Liver (tissue), 8 donors: ENCODE measurements at regions not wholly inside any gene's neighbourhood (a gene's known extent, or its start where the extent isn't known, plus 50 kb on each side); places are given as distances from the start of the nearest gene placed in this dataset.

ENCODE experiments used
- DNase-seq: peaks from one replicate; pipeline ENCODE4 v3.0.0-alpha.2; 2017; ENCODE audit warnings: low spot score
- H3K27ac ChIP-seq, 2 donors: one replicate each; pipeline ENCODE4 v1.7.0; 2013; ENCODE audit warnings: inconsistent platforms in 2 of 2, low read length in 2 of 2, control low read depth in 1 of 2, low read depth in 1 of 2, mild to moderate bottlenecking in 1 of 2
- H3K27me3 ChIP-seq, 4 donors: one replicate each; pipeline versions ENCODE4 v1.6.1 to v1.7.0; 2013; ENCODE audit warnings: low read length in 3 of 4, inconsistent platforms in 1 of 4, mild to moderate bottlenecking in 1 of 4, moderate library complexity in 1 of 4; ENCODE audit not compliant: control insufficient read depth in 4 of 4, insufficient read depth in 4 of 4
- H3K36me3 ChIP-seq, 4 donors: one replicate each; pipeline versions ENCODE4 v1.6.1 to v1.7.0; 2013; ENCODE audit warnings: low read length in 3 of 4, mild to moderate bottlenecking in 3 of 4, low read depth in 1 of 4, moderate library complexity in 1 of 4; ENCODE audit not compliant: control insufficient read depth in 4 of 4, insufficient read depth in 3 of 4
- H3K4me1 ChIP-seq, 4 donors: one replicate each; pipeline versions ENCODE4 v1.6.1 to v1.7.0; 2013; ENCODE audit warnings: low read length in 3 of 4, mild to moderate bottlenecking in 3 of 4, moderate library complexity in 1 of 4; ENCODE audit not compliant: control insufficient read depth in 4 of 4, insufficient read depth in 4 of 4
- H3K4me3 ChIP-seq, 3 donors: one replicate each; pipeline versions ENCODE4 v1.6.1 to v1.7.0; 2013; ENCODE audit warnings: low read length in 3 of 3, control low read depth in 1 of 3, low read depth in 1 of 3, mild to moderate bottlenecking in 1 of 3
- H3K9ac ChIP-seq, 2 donors: one replicate each; pipeline ENCODE4 v1.7.0; 2013; ENCODE audit warnings: low read length in 2 of 2, mild to moderate bottlenecking in 2 of 2, moderate library complexity in 2 of 2, control low read depth in 1 of 2, low read depth in 1 of 2
- H3K9me3 ChIP-seq, 4 donors: one replicate each; pipeline versions ENCODE4 v1.6.1 to v1.7.0; 2013; ENCODE audit warnings: low read length in 3 of 4; ENCODE audit not compliant: control insufficient read depth in 4 of 4
- ATF3 ChIP-seq: IDR thresholded peaks from 2 replicates; pipeline ENCODE4 v1.6.1; 2016; ENCODE audit warnings: antibody characterized with exemption
- CTCF ChIP-seq: fragments of 150-350 bp; IDR thresholded peaks from 2 replicates; pipeline ENCODE4 v1.5.1; 2017; ENCODE audit warnings: improper control_type of control experiment, low read depth, low read length; ENCODE audit not compliant: missing input control
- EGR1 ChIP-seq, 2 donors: IDR thresholded peaks; 2 replicates each; pipeline ENCODE4 v1.6.1; 2016 to 2018; ENCODE audit warnings: antibody characterized with exemption in 2 of 2, low read depth in 2 of 2
- FOXA1 ChIP-seq: IDR thresholded peaks from 2 replicates; pipeline ENCODE4 v1.6.1; 2016; ENCODE audit warnings: antibody characterized with exemption
- FOXA2 ChIP-seq: IDR thresholded peaks from 2 replicates; pipeline ENCODE4 v1.6.1; 2016; ENCODE audit warnings: antibody characterized with exemption
- HNF4A ChIP-seq, 2 donors: conservative IDR thresholded peaks; 2 replicates each; pipeline ENCODE4 v1.6.1; 2016; ENCODE audit warnings: antibody characterized with exemption in 2 of 2, mild to moderate bottlenecking in 2 of 2
- MAX ChIP-seq: IDR thresholded peaks from 2 replicates; pipeline ENCODE4 v1.6.1; 2016; ENCODE audit warnings: antibody characterized with exemption
- NR2F2 ChIP-seq: IDR thresholded peaks from 2 replicates; pipeline ENCODE4 v1.6.1; 2016; ENCODE audit warnings: antibody characterized with exemption
- RAD21 ChIP-seq, 2 donors: IDR thresholded peaks; 2 replicates each; pipeline ENCODE4 v1.6.1; 2016; ENCODE audit warnings: antibody characterized with exemption in 2 of 2, mild to moderate bottlenecking in 2 of 2
- REST ChIP-seq: IDR thresholded peaks from 2 replicates; pipeline ENCODE4 v1.6.1; 2016; ENCODE audit warnings: antibody characterized with exemption, mild to moderate bottlenecking
- RXRA ChIP-seq, 2 donors: IDR thresholded peaks; 2 replicates each; pipeline ENCODE4 v1.6.1; 2017 to 2018; ENCODE audit warnings: antibody characterized with exemption in 2 of 2, mild to moderate bottlenecking in 1 of 2
- ZBTB33 ChIP-seq: IDR thresholded peaks from 2 replicates; pipeline ENCODE4 v1.6.1; 2016; ENCODE audit warnings: antibody characterized with exemption
- WGBS: extraction: QIAGEN DNeasy Blood & Tissue Kit; methylation state at CpG from one replicate; pipeline ENCODE4 v1.1.7; 2013; 5-methylcytosine and 5-hydroxymethylcytosine counted together
- donor health status: healthy.
- donor health status: healthy.
- donor health status: healthy.
- donor health status: healthy.
- donor health status: healthy.

GRCh38 chr16:51376080-51376479, 225.0 kb upstream of the SALL1 start:
- no peak overlapping the region for H3K4me3 ChIP-seq
- 86% methylated on average over 3 of the region's 3 CpGs for WGBS
- H3K27ac ChIP-seq, result no peak overlapping the region
- TF ChIP-seq MAX (no peak), REST (no peak), HNF4A (conservative IDR thresholded peaks at IDR 0.05) (no peak), NR2F2 (no peak), EGR1 (IDR thresholded peaks at IDR 0.05; ENCODE audit: low read depth in 2 of 2) (no peak), RAD21 (IDR thresholded peaks at IDR 0.05) (no peak), FOXA1 (no peak), CTCF (no peak), RXRA (IDR thresholded peaks at IDR 0.05) (no peak), FOXA2 (no peak), ATF3 (no peak)
- no peaks in the 10 kb centered on the region for H3K9me3 ChIP-seq
- no peaks in the 10 kb centered on the region for H3K4me1 ChIP-seq
- no peaks in the 10 kb centered on the region for H3K36me3 ChIP-seq
- H3K9ac ChIP-seq, result no peak overlapping the region
- DNase-seq, result no peak
- no peaks in the 10 kb centered on the region for H3K27me3 ChIP-seq

GRCh38 chr16:51374790-51375189, 223.7 kb upstream of the SALL1 start:
- 94% methylated on average over 5 of the region's 5 CpGs for WGBS
- H3K4me3 ChIP-seq, result no peak overlapping the region
- no peaks in the 10 kb centered on the region for H3K36me3 ChIP-seq
- H3K4me1 ChIP-seq, result no peaks in the 10 kb centered on the region
- DNase-seq, result no peak
- no peak overlapping the region for H3K9ac ChIP-seq
- H3K27me3 ChIP-seq, result no peaks in the 10 kb centered on the region
- H3K27ac ChIP-seq, result no peak overlapping the region
- no peak for TF ChIP-seq NR2F2
- no peak for TF ChIP-seq MAX
- TF ChIP-seq RAD21 (IDR thresholded peaks at IDR 0.05), result no peak
- no peak for TF ChIP-seq HNF4A (conservative IDR thresholded peaks at IDR 0.05)
- TF ChIP-seq EGR1 (IDR thresholded peaks at IDR 0.05; ENCODE audit: low read depth in 2 of 2), result no peak
- TF ChIP-seq ZBTB33, result no peak
- TF ChIP-seq RXRA (IDR thresholded peaks at IDR 0.05), result no peak
- TF ChIP-seq FOXA1, result no peak
- no peak for TF ChIP-seq ATF3
- H3K9me3 ChIP-seq, result no peaks in the 10 kb centered on the region
